HG02970 (cell line): ENCODE measurements at regions not wholly inside any gene's neighbourhood (a gene's known extent, or its start where the extent isn't known, plus 50 kb on each side); places are given as distances from the start of the nearest gene placed in this dataset.
"Not testable (repeated sequence)": the region's sequence is repeated elsewhere in the genome, so short reads cannot be mapped to it uniquely, and the experiment has no call there.

ENCODE experiments used
- ATAC-seq: cut with Tn5 transposase; IDR thresholded peaks from one replicate; pipeline ENCODE4 v1.9.1; 2021; ENCODE audit warnings: mild to moderate bottlenecking, moderate library complexity, moderate number of reproducible peaks; ENCODE audit not compliant: unreplicated experiment, low FRiP score

DNA sequence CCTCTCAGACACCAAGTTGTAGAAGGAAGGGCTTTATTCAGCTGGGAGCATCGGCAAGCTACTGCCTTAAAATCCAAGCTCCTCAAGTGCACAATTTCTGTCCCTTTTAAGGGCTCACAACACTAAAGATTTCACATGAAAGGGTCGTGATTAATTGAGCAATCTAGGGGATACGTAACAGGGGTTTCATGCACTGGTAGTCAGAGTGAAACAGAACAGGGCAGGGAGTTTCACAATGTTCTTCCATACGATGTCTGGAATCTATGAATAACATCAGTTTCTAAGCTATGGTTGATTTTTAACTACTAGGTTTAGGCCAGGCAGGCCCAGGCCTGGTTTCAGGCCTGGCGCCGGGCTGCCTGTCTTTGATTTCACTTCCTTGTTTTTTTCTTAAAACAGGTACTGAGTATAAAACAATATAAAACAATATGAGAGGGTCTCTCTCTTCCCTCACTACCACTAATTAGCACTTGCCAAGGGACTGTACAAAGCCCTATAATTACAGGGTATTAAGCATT lies 315.4 kb downstream of the NAF1 start:
- not testable (repeated sequence) for ATAC-seq

DNA sequence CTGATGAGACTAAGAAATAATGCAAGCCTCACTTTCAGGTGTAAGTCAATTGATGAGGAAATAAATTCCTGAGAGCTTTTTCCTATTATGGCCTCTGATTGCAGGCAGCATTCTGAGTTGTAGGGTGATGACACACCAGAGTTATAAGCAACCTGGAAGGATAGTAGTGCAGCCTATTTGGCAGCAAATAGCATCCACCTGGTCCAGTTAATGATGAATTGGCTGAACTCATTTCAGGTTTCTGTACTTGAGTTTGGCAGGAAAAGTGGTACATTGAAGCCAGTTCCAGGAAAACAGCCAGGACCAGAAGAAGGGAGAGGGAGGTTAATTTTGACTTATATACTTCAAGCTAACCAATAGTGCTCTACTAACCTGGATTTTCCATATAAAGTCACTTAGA lies 316.8 kb downstream of the NAF1 start:
- ATAC-seq = no peak

DNA sequence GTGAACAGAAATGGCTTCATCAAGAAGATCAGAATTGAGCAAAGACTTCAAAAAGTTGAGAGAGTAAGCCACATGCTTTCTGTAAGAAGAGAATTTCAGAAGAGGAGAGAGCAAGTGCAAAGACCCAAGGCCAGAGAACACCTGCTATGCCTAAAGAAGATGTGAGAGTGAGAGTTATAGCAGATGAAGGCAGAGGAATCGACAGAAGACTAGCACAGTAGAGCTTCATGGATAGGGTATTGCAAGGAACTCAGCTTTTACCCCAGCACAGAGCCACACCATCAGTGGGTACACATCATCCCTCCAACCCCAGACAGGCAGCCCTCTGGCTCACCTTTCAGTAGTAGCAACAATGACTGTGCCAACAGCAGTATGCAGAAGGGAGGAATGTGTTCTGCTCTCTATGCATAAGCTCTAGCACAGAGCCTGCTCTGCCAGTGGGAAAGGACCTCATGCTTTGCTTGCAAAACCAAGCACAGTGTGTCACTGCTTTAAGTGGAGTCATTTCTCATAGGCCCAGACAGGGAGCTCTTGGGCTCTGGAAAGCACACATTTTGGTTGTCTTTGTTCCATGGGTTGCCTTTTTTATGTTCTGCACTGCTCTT lies 318.6 kb downstream of the NAF1 start:
- no peak for ATAC-seq

DNA sequence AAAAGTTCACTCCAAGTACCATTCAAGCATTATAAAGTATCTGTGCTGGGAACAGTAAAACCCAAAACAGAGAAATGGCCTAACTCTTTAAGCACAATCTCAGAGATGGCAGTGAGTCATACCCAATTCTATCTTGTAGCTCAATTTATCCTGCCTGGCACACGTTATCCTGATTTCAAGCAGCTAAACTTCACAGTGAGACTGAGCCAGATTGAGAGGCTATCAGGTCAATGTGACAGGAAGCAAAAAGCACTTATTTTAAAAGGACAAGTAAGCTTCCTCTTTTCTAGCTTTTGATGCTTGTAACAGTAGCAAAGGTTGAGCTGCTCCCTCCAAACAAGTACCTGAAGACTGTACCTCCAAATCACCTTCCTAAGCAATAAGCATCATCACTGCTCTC lies 324.9 kb downstream of the NAF1 start:
- ATAC-seq = no peak

DNA sequence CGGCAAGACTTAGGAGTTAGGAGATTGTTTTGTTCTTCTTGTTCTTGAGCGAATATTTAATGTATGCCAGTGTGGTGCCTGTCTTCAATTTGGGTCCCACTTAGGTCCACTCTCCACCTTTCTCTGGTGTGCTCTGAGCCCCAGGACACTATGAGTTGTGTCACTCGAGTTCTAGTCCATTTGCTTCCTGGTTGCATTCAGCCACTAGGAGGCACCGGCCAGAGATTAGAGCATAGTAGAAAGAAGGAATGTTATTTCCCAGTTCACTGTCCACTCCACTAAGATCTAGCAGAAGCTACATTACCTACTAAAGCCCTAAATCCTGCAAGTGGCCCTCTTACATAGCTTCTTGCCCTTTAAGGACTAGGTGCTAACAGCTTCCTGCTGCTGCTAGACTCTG lies 326.9 kb downstream of the NAF1 start:
- no peak for ATAC-seq

DNA sequence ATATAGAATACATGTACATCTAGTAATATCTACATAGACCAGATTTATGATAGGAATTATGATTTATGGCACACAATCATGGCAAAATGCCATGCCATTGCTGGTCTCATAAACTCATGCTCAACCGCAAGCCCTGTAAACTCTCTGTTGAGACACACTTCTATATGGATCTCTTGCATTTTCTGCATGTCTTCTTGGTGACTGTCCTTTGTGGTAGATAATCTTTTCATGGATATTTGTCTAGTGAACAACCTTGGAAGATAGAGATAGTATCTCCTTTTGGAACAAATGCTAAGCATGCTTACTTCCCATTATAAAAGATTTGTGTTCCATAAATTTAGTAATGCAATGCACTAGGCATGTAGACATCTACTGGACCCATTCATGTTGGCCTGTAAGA lies 328.0 kb downstream of the NAF1 start:
- ATAC-seq = no peak

DNA sequence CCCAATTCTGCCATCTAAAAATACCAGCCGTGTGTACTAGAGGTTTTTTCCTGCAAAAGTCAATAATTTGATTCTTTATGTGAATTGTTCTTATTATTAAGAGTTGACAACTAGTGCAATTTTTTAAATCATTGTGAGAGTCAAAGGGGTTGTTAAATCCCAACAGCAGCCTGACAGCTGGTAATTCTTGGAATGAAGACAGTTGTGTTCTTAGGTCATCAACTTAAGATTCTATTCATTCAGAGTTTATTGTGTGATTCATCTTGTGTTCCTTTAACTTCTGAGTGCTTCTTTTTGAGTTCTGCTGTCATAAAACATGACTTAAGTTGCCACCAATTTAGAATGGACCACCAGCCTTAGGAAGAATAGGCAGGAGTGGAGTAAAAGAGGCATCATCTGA lies 329.0 kb downstream of the NAF1 start:
- ATAC-seq = no peak

DNA sequence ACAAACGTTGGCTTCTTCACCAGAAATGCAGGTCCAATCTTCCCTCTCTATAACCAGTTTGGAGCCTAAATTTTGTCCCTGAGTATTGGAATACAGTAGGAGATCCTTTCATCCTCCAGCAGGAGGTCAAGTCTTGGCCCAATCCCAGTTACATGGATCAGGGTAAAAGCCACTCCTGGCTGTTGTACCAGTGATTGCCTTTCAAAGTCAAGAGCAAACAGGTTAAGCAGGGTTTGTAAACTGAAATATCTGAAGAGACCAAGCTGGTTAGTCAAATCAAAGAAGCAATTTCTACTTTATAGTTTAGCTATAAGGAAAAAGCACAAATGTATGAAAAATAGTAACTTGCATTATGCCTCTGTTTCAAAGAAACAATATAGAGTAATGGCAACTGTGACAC lies 329.4 kb downstream of the NAF1 start:
- no peak for ATAC-seq

DNA sequence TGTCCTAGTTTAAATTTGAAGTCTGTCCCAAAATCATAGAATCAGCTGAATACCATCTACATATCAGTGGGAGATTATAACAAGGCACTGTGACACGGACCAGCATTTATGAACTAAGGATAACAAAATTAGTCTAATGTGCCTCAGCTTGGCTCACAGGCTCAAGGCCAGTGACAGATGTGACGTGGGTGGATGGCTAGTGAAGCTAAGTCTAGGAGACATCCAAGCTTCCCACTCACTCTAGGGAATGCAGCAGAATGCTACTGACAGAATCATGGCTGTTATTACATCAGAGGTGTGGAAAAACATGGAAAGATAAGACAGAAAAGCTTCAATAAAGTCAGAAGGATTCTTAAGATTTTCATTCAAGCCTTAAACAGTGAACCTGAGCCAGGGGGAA lies 329.9 kb downstream of the NAF1 start:
- no peak for ATAC-seq

DNA sequence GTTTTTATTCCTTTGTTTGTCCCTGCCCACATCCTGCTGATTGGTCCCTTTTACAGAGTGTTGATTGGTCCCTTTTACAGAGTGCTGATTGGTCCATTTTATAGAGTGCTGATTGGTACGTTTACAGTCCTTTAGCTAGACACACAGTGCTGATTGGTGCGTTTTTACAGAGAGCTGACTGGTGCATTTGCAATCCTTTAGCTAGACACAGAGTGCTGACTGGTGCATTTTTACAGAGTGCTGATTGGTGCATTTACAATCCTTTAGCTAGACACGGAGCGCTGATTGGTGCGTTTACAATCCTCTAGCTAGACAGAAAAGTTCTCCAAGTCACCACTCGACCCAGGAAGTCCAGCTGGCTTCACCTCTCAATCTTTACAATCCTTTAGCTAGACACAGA lies 330.4 kb downstream of the NAF1 start:
- ATAC-seq = not testable (repeated sequence)

DNA sequence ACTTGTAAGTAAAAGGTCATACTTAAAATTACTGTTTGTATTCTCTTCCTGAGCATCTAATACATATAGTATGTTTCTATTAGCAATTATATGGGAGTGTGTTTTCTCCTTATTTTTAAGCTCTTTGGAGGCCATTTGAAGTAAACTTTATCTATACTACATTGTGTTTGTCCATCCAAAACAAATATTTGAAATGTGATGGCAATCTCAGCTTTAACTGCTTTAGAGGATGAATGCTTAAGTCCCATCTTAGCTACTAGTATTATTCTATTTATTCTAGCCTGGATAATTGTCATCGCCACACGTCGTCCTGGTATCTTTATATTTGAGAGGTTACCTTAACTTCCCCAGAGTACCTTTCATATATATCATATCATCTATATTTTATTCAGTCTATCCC lies 335.8 kb downstream of the NAF1 start:
- no peak for ATAC-seq

DNA sequence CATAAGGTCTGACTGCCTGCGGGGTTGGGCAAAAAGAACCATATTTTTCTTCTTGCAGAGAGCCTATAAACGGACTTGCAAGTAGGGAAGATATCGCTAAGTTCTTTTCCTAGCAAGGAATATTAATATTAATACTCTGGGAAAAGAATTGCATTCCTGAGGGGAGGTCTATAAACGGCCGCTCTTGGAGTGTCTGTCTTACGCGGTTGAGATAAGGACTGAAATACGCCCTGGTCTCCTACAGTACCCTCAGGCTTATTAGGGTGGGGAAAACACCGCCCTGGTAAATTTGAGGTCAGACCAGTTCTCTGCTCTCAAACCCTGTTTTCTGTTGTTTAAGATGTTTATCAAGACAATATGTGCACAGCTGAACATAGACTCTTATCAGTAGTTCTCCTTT lies 349.3 kb downstream of the NAF1 start:
- ATAC-seq = not testable (repeated sequence)

DNA sequence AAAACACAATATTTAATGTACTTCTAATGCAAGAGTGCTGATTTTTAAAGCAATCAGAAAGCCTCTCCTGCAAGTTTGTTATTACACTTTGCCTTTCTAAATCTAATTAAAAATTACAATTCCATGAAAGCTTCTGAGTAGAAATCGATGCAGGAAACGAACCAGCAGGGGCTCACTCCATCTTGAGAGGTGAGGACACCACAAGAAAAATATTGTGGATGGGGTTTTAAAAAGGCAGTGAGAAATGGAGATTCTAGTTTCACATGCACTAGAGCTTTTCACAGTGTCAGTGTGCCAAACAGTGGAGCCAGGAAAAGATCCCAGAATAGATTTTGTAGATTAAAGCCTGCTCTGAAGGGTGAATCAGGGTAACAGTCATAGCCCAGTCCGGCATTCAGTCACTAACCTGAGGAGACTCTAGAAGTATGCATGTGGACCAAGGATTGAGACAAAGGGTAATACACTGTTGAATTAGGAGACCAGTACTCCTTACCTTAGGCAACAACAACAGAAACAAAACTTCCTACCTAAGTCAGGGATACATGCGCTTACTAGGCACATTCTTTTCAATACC lies 362.3 kb downstream of the NAF1 start:
- no peak for ATAC-seq

DNA sequence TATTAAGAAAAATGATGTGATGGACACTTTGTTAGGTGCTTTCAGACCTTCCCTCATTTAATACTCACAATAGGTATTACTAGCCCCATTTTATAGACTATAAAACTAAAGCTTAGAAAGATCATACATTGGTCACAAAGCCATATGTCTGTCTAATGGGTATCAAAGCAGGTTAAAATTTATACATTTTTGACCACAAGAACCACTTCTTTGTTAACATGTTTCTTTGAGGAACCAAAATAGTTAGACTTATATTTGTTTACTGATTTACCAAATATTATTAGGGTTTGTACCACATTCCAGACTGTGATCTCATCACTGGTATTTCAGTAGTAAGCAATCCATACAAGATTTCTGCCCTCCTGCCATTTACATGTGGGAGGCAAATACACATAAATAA lies 363.3 kb downstream of the NAF1 start:
- no peak for ATAC-seq

DNA sequence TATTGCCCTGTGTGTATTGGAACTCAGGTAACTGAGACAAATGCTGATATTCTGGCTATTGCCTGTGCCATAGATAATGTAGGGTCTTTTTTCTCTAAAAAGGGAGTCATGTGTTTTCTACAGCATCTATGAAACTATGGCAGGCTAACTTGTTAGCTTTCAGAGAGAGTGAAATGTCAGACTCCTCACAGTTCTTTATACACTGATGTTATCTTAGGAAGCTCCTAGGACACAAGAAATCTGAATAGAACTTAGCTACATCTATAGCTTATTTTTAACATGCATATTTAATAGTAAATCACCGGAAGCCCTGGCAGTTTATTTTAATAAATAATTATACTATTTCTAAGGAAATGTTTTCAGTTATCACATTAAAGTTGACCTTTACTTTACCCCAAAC lies 369.6 kb downstream of the NAF1 start:
- ATAC-seq = no peak

DNA sequence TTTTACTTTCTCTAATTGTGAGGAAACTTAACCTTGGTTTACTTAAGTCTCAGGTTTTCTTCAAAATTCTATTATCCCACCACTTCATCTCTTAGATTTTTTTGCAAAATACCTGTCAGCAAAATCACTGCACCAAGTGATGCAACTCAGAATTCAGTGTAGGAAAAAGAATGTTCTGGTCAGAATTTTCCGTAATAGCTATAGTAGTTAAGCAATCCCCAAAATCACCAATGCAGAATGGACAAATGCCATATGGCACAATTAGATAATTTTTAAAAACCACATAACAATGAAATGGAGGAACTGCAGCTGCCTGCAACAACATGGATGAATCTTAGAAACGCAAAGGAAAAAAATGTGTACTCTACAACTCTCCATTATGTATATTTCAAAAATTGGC lies 373.1 kb downstream of the NAF1 start:
- no peak for ATAC-seq

DNA sequence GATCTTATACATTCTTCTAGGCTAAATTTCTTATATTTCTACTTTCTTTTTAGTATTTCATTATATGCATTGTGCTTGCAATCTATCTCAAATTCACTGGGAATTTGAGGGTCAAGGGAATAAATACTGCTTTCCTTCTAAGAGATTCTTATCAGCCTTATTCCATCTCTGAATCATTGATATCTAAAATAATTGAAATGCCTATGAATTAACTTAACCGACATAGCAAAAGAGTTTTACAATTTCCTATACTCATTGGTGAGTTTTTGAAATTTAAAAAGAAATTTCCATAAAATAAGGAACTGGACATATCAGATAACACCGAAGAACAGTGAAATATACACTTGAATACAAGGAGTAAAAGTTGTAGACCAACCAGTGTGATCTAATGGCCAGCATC lies 373.7 kb downstream of the NAF1 start:
- ATAC-seq = no peak

DNA sequence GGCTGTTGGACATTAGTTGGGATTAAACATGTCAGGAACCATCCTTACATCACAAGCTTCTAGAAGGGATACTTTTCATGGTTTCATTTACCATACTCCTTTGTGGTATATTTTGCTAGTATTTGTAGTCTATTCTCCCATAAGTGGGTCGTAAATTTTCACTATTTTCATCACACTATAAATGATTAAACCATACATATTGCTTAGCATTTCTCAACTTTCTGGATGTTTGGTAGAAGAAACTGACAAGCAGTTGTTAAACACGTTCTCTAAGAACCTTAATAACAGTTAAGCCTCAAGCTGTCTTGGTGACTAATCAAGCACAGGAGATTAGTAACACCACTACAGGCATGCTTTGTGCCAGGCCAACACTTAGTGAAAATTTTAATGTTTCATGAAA lies 375.5 kb downstream of the NAF1 start:
- ATAC-seq = no peak

DNA sequence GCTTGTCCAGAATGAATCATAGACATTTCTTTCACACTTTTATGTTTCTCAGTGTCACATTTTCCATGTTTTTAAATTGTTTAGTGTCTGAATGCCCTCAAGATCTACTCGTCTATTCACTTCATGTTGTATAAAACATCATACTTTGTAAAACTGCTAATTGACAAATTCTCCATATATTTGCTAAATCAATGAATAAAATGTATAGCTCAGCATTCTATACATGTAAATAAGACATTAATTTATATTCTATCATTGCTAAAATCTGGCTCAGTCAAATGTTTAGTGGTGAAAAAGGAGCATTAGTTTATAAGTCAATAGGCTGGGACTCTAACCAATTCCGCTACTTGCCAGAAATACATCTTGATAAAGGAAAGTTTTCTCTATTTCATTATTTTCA lies 379.6 kb downstream of the NAF1 start:
- no peak for ATAC-seq

DNA sequence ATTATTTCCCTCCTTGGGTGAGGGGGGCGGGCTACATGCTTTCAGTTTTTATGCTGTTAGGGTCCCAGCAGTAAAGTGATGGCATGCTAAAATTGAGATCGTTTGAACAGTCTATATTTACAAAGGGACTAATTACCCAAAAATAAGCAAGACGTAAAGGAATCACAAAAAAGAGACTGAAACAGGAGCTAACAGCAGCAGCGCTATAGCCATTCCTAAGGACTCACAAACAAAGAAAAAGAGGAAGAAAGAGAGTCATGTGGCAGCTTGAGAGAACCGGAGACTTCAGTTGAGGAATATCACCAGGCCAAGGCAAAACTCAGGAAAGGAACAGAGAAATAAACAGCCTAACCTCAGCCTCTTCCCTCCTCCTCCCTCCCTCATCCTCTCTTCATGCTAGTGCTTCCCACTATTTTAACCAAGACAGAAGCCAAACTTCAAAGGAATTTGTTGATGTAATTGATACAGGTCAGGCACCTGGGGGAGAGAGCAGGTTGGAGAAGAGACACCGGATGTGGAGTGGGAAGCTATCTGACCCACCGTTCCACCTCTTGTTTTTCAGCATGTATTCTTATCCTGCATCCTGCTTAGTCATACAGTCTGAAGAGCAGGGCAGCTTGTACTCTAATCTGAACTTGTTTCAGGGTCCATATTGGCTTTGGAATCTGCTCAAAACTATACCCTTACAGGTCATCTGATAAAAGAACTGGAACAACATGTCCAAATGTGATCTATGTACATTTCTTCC lies 383.7 kb downstream of the NAF1 start:
- no peak for ATAC-seq

DNA sequence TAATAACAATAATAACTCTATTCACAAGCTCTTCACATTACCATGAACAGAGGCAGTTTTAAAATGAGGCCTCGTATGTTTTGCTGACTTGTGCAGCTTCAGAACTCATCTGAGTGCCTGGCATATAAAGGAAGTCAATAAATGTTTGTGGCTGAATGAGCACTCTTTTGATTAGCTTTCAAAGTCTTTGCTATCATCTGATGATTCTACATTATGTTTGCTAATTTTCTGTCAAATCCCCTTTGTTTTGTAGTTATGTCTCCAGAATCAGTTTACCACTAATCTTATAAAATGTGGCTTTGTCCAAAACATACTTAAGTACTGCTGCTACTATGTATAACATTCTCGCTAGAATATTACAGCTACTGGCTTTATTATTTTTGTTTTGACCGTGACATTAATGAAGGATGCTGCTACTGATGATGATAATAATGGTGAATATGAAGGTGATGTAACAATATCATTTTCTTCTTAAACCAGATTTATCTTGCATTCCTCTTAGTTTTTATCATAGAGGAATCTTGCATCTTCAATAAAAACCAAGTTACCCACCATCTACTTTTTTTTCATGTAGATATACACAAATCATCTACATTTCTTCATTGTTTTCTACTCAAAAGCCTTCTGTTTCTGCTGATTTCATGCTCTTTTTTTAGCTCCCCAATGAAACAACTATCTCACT lies 384.5 kb downstream of the NAF1 start:
- no peak for ATAC-seq
